H1 (cell line): ENCODE measurements at regions not wholly inside any gene's neighbourhood (a gene's known extent, or its start where the extent isn't known, plus 50 kb on each side); places are given as distances from the start of the nearest gene placed in this dataset.

Source experiments
- CTCF ChIA-PET: fragments of 300-600 bp; sonication (Branson Sonifier 250); formaldehyde crosslinking; loops from one replicate; lab custom pipeline; 2021; ENCODE audit not compliant: partially characterized antibody; lab: Charles Lee
- POLR2A ChIA-PET: fragments of 300-600 bp; sonication (Branson Sonifier 250); formaldehyde crosslinking; loops from one replicate; lab custom pipeline; 2021; ENCODE audit warnings: inconsistent platforms; ENCODE audit not compliant: partially characterized antibody; lab: Charles Lee
- DNase-seq, 2 experiments: peaks; one replicate each; pipeline versions ENCODE4 v3.0.0 to v3.0.0-alpha.2; 2010 to 2022; ENCODE audit warnings: low spot score in 2 of 2, low read depth in 1 of 2, mixed read lengths in 1 of 2
- FAIRE-seq: peaks from 2 replicates; lab custom pipeline; 2011; peaks lifted over from hg19 to GRCh38; lab: Jason Lieb, UNC
- H2AFZ ChIP-seq: 2 replicates; pipeline ENCODE4 v1.8.1; 2012; ENCODE audit warnings: low read length, inconsistent platforms
- H2AK5ac ChIP-seq: 2 replicates; pipeline ENCODE4 v1.6.1; 2013; ENCODE audit warnings: low read depth, low read length
- H2BK120ac ChIP-seq: replicated peaks from 2 replicates; pipeline ENCODE3; 2013; ENCODE audit warnings: low read depth, low read length, inconsistent platforms
- H2BK12ac ChIP-seq: 2 replicates; pipeline ENCODE4 v1.6.1; 2013; ENCODE audit warnings: low read depth, low read length
- H2BK15ac ChIP-seq: 2 replicates; pipeline ENCODE4 v1.6.1; 2013; ENCODE audit warnings: low read length
- H2BK20ac ChIP-seq: 2 replicates; pipeline ENCODE4 v1.6.1; 2013; ENCODE audit warnings: low read length
- H2BK5ac ChIP-seq: 2 replicates; pipeline ENCODE4 v1.6.1; 2013; ENCODE audit warnings: low read depth, low read length
- H3K14ac ChIP-seq: 2 replicates; pipeline ENCODE4 v1.6.1; 2013; ENCODE audit warnings: inconsistent platforms; ENCODE audit not compliant: insufficient read length
- H3K18ac ChIP-seq: 2 replicates; pipeline ENCODE4 v1.6.1; 2013; ENCODE audit warnings: low read length; ENCODE audit errors: extremely low read depth
- H3K23ac ChIP-seq: 2 replicates; pipeline ENCODE4 v1.6.1; 2013; ENCODE audit warnings: inconsistent platforms; ENCODE audit not compliant: insufficient read length
- H3K23me2 ChIP-seq: 2 replicates; pipeline ENCODE4 v1.6.1; 2013; ENCODE audit warnings: low read depth, low read length
- H3K27ac ChIP-seq: 2 replicates; pipeline ENCODE4 v1.6.1; 2011; ENCODE audit warnings: low read depth, low read length, inconsistent platforms
- H3K27me3 ChIP-seq, 4 experiments: replicated peaks in 1 of 4; 1 replicate in 1 of 4; 2 replicates in 3 of 4; pipeline versions ENCODE4 v1.6.1 to v1.8.1; 2011 to 2013; ENCODE audit warnings: low read length in 3 of 4, mild to moderate bottlenecking in 3 of 4, inconsistent platforms in 2 of 4, mixed read lengths in 2 of 4, moderate library complexity in 1 of 4; ENCODE audit not compliant: control insufficient read depth in 3 of 4, insufficient read depth in 3 of 4; ENCODE audit errors: extremely low read depth in 1 of 4
- H3K36me3 ChIP-seq, 4 experiments: 2 replicates each; pipeline versions ENCODE4 v1.6.1 to v1.8.1; 2011 to 2013; ENCODE audit warnings: mild to moderate bottlenecking in 4 of 4, low read length in 3 of 4, moderate library complexity in 2 of 4, control low read depth in 1 of 4, inconsistent platforms in 1 of 4; ENCODE audit not compliant: insufficient read depth in 4 of 4, control insufficient read depth in 2 of 4
- H3K4ac ChIP-seq: replicated peaks from 2 replicates; pipeline ENCODE3; 2013; ENCODE audit warnings: low read length, low read depth, mixed read lengths, inconsistent platforms; ENCODE audit not compliant: insufficient read length
- H3K4me1 ChIP-seq, 4 experiments: replicated peaks in 1 of 4; 1 replicate in 1 of 4; 2 replicates in 3 of 4; pipeline versions ENCODE4 v1.6.1 to v1.8.1; 2011 to 2013; ENCODE audit warnings: low read length in 3 of 4, inconsistent platforms in 2 of 4, mixed read lengths in 1 of 4; ENCODE audit not compliant: insufficient read depth in 4 of 4, control insufficient read depth in 3 of 4
- H3K4me2 ChIP-seq, 2 experiments: 2 replicates each; pipeline versions ENCODE4 v1.6.1 to v1.8.1; 2011 to 2013; ENCODE audit warnings: low read depth in 2 of 2, low read length in 2 of 2, control low read depth in 1 of 2, inconsistent platforms in 1 of 2, mild to moderate bottlenecking in 1 of 2; ENCODE audit not compliant: insufficient read depth in 1 of 2
- H3K4me3 ChIP-seq, 4 experiments: fragments of 200-600, 300-600 bp in 1 of 4; sonication (generic), shearing (Covaris generic), sonication (Bioruptor Twin) in 1 of 4; 2 replicates each; pipeline versions ENCODE4 v1.5.1 to v1.8.1; 2011 to 2016; ENCODE audit warnings: low read length in 4 of 4, low read depth in 3 of 4, control low read depth in 2 of 4, inconsistent platforms in 2 of 4, mild to moderate bottlenecking in 2 of 4, mixed read lengths in 1 of 4, moderate library complexity in 1 of 4; ENCODE audit not compliant: insufficient read depth in 2 of 4; ENCODE audit errors: extremely low read depth in 1 of 4
- H3K56ac ChIP-seq: replicated peaks from 2 replicates; pipeline ENCODE3; 2013; ENCODE audit warnings: low read depth, mild to moderate bottlenecking, mixed read lengths, low read length, inconsistent platforms; ENCODE audit not compliant: insufficient read length
- H3K79me1 ChIP-seq: 2 replicates; pipeline ENCODE4 v1.6.1; 2013; ENCODE audit warnings: low read depth, low read length, control low read depth
- H3K79me2 ChIP-seq, 2 experiments: 2 replicates each; pipeline versions ENCODE4 v1.6.1 to v1.8.1; 2012 to 2013; ENCODE audit warnings: low read length in 2 of 2, mild to moderate bottlenecking in 2 of 2, inconsistent platforms in 1 of 2; ENCODE audit not compliant: insufficient read depth in 2 of 2, control insufficient read depth in 1 of 2
- H3K9ac ChIP-seq, 4 experiments: replicated peaks in 1 of 4; 1 replicate in 1 of 4; 2 replicates in 3 of 4; pipeline versions ENCODE4 v1.6.1 to v1.8.1; 2011 to 2013; ENCODE audit warnings: low read depth in 3 of 4, low read length in 3 of 4, control low read depth in 2 of 4, mild to moderate bottlenecking in 2 of 4, moderate library complexity in 2 of 4, inconsistent platforms in 1 of 4; ENCODE audit errors: extremely low read depth in 1 of 4
- H3K9me3 ChIP-seq, 2 experiments: 2 replicates each; pipeline versions ENCODE4 v1.6.1 to v1.8.1; 2012 to 2013; ENCODE audit warnings: mild to moderate bottlenecking in 2 of 2, moderate library complexity in 2 of 2, control low read depth in 1 of 2, inconsistent platforms in 1 of 2, low read depth in 1 of 2, low read length in 1 of 2, mixed read lengths in 1 of 2; ENCODE audit not compliant: insufficient read depth in 2 of 2
- H4K20me1 ChIP-seq, 2 experiments: replicated peaks in 1 of 2; 2 replicates each; pipeline versions ENCODE3 to v1.8.1; 2011 to 2013; ENCODE audit warnings: inconsistent platforms in 2 of 2, low read length in 2 of 2, mild to moderate bottlenecking in 1 of 2; ENCODE audit not compliant: insufficient read depth in 2 of 2, control insufficient read depth in 1 of 2
- H4K5ac ChIP-seq: 2 replicates; pipeline ENCODE4 v1.6.1; 2013; ENCODE audit warnings: low read length, low read depth, mixed read lengths, inconsistent platforms; ENCODE audit not compliant: insufficient read length
- H4K8ac ChIP-seq: 2 replicates; pipeline ENCODE4 v1.8.0; 2013; ENCODE audit warnings: mild to moderate bottlenecking, moderate library complexity, low read length, inconsistent platforms; ENCODE audit not compliant: insufficient read depth; ENCODE audit errors: extremely low read depth
- H4K91ac ChIP-seq: replicated peaks from 2 replicates; pipeline ENCODE3; 2013; ENCODE audit warnings: low read length, mixed read lengths, inconsistent platforms; ENCODE audit not compliant: insufficient read length
- CHD1 ChIP-seq: IDR thresholded peaks from 2 replicates; pipeline ENCODE4 v1.6.1; 2012; ENCODE audit warnings: low read depth, low read length, improper control_type of control experiment
- SIRT6 ChIP-seq: IDR thresholded peaks from one replicate; pipeline ENCODE4 v1.7.1; 2012; ENCODE audit warnings: low read length, inconsistent platforms
- WGBS, 2 experiments: shearing (Covaris generic) in 1 of 2; methylation state at CpG; one replicate each; pipeline versions ENCODE4 v1.1.6 to v1.1.7; 2013 to 2015; ENCODE audit warnings: low lambda C conversion rate in 2 of 2, mixed read lengths in 2 of 2, inconsistent platforms in 1 of 2, low coverage in 1 of 2, missing lambda C conversion rate in 1 of 2; ENCODE audit not compliant: insufficient replicate concordance in 2 of 2, insufficient coverage in 1 of 2, insufficient read length in 1 of 2; ENCODE audit errors: extremely low coverage in 1 of 2, missing lambda C conversion rate in 1 of 2; 5-methylcytosine and 5-hydroxymethylcytosine counted together
- TF ChIP-seq, protein P1 (sequence below): IDR thresholded peaks from 2 replicates; pipeline ENCODE4 v1.6.1; 2012; ENCODE audit warnings: inconsistent platforms

DNA sequence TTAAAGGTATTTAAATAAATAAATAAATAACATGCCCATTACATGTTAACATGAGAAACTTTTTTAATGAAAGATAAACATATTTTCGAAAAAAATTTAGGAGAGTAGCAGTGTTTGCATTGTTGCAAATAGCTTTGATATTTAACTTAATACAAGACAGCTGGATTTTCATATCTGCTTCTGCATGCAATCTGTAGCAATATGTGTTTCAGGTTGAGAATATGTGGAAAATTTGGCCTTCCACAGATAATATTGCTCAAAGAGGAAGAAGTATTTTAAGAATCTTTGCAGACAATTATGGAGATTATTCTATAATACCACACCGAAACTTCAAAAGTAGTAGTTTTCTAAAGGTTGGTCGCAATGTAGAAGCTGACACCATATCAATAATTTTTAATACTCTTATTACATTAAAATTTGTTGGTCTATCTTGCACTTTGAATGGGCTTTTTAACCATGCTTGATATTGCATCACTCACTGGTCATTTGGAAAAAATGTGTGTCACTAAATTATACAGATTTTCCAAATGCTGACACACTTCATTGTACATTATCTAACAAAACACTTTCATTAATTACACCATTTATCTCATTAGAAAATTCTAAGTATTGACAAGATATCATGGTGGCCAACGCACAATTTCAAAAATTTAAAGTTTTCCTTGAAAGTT lies 229.8 kb upstream of the HDAC9 start:
- H3K23ac ChIP-seq, result no peak overlapping the region
- H3K36me3 ChIP-seq, result no peaks in the 10 kb centered on the region
- no peak overlapping the region for H3K4ac ChIP-seq
- no peak for FAIRE-seq
- H3K14ac ChIP-seq, result no peak overlapping the region
- no peak overlapping the region for H2AK5ac ChIP-seq
- no peak overlapping the region for H2AFZ ChIP-seq
- H3K23me2 ChIP-seq, result no peaks in the 10 kb centered on the region
- TF ChIP-seq SIRT6, result no peak
- TF ChIP-seq, protein P1, sequence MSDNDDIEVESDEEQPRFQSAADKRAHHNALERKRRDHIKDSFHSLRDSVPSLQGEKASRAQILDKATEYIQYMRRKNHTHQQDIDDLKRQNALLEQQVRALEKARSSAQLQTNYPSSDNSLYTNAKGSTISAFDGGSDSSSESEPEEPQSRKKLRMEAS, result no peak
- TF ChIP-seq CHD1, result no peak
- TF ChIP-seq, all 59 proteins: peak for 0
- DNase-seq, result no peak
- Histone ChIP-seq H2BK20ac (no peak overlapping the region), H3K4me2 (no peak overlapping the region), H4K20me1 (no peaks in the 10 kb centered on the region), H4K91ac (no peak overlapping the region), H3K9ac (no peak overlapping the region), H2BK5ac (no peak overlapping the region), H3K27ac (no peak overlapping the region), H4K5ac (no peak overlapping the region), H2BK12ac (no peak overlapping the region), H3K27me3 (peaks cover 0 to 1% (median 0%) of the 10 kb centered on the region in 4 experiments; a peak in 1 of 7 replicates), H3K56ac (no peak overlapping the region), H3K4me3 (no peak overlapping the region), H4K8ac (no peak overlapping the region), H3K9me3 (peaks cover 3 to 4% of the 10 kb centered on the region in 2 experiments; a peak in 2 of 4 replicates), H2BK120ac (no peak overlapping the region), H3K79me2 (no peaks in the 10 kb centered on the region), H3K18ac (no peak overlapping the region), H3K79me1 (no peaks in the 10 kb centered on the region), H3K4me1 (no peaks in the 10 kb centered on the region), H2BK15ac (no peak overlapping the region)
- ChIA-PET CTCF (interaction anchor here (1.2 kb wide), 1 partner anchor 120 kb away, joined by 3 read pairs; no protein-coding TSS in a partner anchor), POLR2A (no interaction called here)
- WGBS, 2 experiments, result 80% methylated on average over 4 of the region's 4 CpGs; no CpG with 5 or more reads in 1 of the 2 experiments
